Stimulated activated CD4-positive, alpha-beta T cell treated with anti-CD3 and anti-CD28 coated beads, Interleukin-4, amount 100 ng/mL, for 48 hours (primary cell): ENCODE measurements at regions not wholly inside any gene's neighbourhood (a gene's known extent, or its start where the extent isn't known, plus 50 kb on each side); places are given as distances from the start of the nearest gene placed in this dataset.

Experiments used
- DNase-seq, 2 donors: peaks; one replicate each; pipeline ENCODE4 v3.0.0-alpha.2; 2020; ENCODE audit warnings: low read depth in 2 of 2

- no peak for DNase-seq
Measured at GRCh38 chr9:108720191-108720642, 135.6 kb downstream of the ACTL7B start.

- DNase-seq: no peak
Measured at GRCh38 chr9:108710424-108710823, 145.4 kb downstream of the ACTL7B start.

GRCh38 chr9:108709997-108710396, 145.8 kb downstream of the ACTL7B start:
- no peak for DNase-seq

- no peak for DNase-seq
Measured at GRCh38 chr9:108709126-108709525, 146.7 kb downstream of the ACTL7B start.

- DNase-seq: no peak
Measured at GRCh38 chr9:108708448-108708847, 147.3 kb downstream of the ACTL7B start.

GRCh38 chr9:108707120-108707519, 148.7 kb downstream of the ACTL7B start:
- no peak for DNase-seq

GRCh38 chr9:108704156-108704852, 151.5 kb downstream of the ACTL7B start:
- DNase-seq: no peak

GRCh38 chr9:108703429-108703828, 152.4 kb downstream of the ACTL7B start:
- no peak for DNase-seq

- DNase-seq: no peak
Measured at GRCh38 chr9:108702681-108703080, 153.1 kb downstream of the ACTL7B start.

GRCh38 chr9:108698801-108699200, 157.0 kb downstream of the ACTL7B start:
- no peak for DNase-seq

- DNase-seq: no peak
Measured at GRCh38 chr9:108698231-108698630, 157.6 kb downstream of the ACTL7B start.

GRCh38 chr9:108696156-108696555, 159.6 kb downstream of the ACTL7B start:
- no peak for DNase-seq

GRCh38 chr9:108694170-108694569, 161.6 kb downstream of the ACTL7B start:
- no peak for DNase-seq

GRCh38 chr9:108691614-108692013, 164.2 kb downstream of the ACTL7B start:
- no peak for DNase-seq

GRCh38 chr9:108688676-108689075, 167.1 kb downstream of the ACTL7B start:
- DNase-seq: no peak

GRCh38 chr9:108688051-108688450, 167.7 kb downstream of the ACTL7B start:
- DNase-seq: no peak

GRCh38 chr9:108687006-108687987, 168.5 kb downstream of the ACTL7B start:
- no peak for DNase-seq

- no peak for DNase-seq
Measured at GRCh38 chr9:108684288-108685025, 171.3 kb downstream of the ACTL7B start.

GRCh38 chr9:108683245-108683644, 172.5 kb downstream of the ACTL7B start:
- no peak for DNase-seq

- no peak for DNase-seq
Measured at GRCh38 chr9:108681851-108682590, 173.8 kb downstream of the ACTL7B start.

- DNase-seq: no peak
Measured at GRCh38 chr9:108680946-108681345, 174.8 kb downstream of the ACTL7B start.
